ENCODE measurements at regions not wholly inside any gene's neighbourhood (a gene's known extent, or its start where the extent isn't known, plus 50 kb on each side); places are given as distances from the start of the nearest gene placed in this dataset.

DNA sequence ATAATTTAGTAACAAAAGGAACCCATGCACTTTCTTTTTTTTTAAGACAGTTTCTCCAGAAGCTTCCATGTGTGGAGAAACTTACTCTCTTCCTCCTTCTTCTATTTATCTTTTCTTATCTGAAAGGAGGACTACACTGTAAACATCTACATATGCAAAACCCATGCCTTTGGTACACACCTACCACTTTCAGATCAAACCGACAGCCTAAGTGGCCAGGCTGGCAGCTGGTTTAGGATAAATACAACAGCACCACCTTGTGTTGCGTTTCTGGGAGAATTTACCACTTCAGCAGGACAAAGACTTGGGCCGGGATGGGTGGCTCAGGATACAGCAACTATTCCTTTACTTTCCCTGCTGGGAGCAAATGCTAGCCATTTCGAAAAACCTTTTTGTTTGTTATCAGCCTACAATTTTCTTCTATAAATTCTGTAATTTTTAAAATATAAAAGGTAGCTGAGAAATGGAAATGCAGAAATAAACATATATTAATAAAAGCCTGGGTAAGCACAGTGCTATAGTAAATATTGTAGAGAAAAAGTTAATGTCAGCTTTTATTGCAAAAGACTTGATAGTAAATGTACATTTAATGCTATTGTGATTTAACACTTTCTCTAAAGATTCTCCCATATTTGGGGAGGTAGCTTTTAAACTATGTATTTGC is 94.0 kb upstream of the RFC3 start:
- DNase-seq: peak; percentile 16 to 68 (median 35)

DNA sequence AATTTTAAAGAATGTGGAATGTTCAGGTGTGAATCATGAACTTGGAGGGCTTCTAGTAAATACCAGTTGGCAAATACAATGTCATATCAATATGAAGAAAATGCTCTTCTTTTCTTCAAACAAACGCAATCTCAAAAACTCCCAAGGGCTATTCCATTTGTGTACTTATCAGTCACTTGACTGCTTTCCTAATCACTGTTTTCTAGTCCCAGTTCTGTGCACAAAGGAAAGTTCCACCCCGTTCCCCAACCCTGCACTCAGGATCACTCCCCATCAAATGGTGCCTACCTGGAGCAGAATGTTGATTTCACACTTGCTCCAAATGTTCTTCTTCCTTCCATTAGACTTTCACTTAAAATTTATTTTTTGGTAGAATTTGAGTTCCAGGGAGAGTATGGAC is 92.6 kb upstream of the RFC3 start:
- DNase-seq: no peak

DNA sequence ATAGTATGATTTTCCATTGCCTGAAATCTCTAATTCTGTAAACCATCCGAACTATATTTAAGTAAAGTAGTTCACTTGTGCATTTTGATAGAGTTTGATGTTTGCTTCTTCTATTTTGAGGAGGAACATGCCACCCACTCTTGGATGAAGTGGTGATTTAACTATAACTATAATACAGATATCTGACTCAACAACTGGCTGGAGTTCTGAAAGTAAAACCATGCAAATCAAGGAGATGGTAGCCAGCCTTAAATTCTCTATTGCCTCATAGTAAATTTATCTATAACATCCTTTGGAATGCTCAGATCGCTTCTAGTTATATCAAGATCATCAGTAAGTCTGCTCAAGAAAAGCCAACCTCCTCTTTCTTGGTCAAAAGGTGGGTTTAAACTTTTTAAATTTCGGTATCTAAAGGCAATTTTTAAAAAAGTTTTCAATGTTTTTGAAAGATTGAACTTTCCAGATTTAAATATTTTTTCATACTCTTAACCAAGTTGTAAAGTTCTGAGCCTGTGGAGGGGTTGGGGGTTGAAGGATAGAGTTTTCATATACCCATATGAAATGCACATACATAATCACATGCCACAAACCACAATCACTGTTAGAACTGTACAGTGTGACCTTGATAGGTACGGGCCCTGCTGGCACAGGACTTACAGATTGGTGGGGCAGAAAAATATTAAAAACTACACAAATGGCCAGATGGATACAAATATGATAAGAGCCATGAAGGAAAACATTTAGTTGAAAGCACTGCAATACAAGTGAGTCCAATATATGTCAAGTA is 90.5 kb upstream of the RFC3 start:
- DNase-seq: no peak

DNA sequence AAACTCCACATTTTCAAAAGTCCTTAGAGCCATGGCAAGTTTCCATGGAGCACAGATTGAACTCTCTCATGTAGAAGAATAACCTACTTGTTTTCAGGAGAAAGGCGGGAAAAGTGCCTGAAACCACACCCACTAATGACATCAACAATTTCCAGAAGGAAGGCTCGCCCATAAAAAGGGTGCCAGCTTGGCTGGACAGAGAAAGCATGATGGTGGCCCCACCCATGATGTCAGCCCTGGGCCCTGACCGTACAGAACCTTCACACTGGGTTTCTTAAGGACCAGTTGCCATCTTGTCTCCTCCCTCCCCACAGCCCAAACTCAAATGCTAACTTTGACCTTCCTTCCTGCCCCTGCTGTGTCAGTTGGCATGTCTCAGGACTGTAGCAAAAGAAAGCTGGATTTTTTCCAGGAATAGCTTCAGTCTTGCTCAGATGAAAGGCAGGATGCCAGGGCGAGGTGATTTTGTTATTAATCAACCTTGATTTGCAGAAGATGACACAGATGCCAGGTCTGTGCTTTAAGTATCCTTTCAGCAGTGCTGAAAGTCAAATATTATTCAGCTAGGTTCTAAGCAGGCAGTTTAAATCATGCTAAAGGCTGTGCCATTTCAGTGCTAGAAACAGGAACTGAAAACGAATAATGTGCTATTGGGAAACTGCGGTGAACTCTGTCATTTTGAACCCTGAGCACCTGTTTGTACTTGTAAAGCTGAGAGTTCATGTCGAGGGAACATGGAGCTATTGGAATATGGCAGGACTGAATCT is 89.5 kb upstream of the RFC3 start:
- no peak for DNase-seq

DNA sequence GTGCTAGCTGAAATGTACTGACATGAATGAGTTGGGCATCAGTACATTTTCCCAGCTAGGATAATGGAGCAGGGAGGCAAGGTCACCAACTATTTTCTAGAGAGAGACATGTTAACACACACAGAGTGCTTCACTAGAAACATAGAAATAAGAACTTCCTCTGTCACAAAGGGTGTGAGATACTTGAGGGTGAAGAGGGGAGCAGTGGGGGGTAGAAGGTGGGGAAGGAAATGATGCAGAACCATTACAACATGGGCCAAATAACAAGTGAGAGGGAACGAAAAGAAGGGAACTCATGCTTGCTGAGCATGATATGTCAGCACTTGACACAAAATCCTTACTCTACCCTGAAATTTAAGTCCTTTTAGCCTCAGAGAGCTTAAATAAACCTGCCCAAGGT is 87.8 kb upstream of the RFC3 start:
- DNase-seq: no peak

DNA sequence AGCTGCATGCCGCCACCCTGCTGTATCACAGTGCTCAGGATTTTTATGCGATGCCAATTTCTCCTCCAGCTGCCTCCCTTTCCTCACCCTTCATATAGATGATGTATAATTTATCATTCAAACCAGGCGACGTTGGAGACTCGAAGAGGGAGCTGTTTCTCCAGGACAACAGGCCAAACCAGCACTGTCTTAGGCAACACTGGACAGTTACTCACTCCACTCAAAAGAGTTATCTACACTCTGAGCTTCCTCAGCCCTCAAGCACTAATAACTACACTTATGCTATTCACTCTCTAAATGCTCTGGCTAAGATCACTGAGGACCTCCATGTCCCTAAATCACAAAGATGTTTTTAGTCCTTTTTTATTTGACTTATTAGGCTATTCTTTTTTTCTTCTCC is 87.3 kb upstream of the RFC3 start:
- no peak for DNase-seq

DNA sequence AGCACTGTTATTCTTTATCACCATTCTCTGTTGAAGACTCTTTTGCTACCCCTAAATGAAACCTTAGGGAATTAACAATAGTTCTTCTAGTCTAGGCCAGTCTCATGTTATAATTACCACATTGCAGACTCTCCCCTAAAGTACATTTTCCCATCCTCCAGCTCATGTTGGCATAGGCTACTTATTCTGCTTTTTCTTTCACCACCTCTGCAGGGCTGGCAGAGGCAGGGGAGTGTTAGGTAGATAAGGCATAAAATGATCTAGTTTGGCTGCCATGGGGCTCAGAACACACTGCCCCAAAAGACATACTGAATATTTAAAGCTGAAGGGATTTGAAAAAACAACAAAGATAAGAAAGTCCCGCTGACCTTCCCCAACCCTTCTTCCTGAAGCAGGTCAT is 82.7 kb upstream of the RFC3 start:
- DNase-seq: no peak

DNA sequence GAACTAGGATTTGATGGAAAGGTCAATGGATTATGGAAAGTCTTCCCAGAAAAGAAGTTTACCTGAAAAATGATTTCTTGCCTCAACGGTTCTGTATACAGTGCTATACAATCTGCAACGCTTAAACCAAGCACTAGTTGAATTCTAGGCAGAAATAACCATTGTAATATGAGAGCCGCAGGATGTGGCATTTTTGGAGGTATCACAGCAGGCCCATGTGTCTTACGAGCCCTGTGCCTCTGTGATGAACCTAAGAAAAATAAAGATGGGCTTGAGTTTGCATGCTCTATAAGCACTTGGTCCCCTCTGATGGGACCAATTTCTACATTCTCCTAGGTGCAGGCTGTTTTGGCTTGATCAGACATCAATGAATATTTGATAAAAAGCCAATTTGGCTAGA is 78.7 kb upstream of the RFC3 start:
- DNase-seq: no peak

DNA sequence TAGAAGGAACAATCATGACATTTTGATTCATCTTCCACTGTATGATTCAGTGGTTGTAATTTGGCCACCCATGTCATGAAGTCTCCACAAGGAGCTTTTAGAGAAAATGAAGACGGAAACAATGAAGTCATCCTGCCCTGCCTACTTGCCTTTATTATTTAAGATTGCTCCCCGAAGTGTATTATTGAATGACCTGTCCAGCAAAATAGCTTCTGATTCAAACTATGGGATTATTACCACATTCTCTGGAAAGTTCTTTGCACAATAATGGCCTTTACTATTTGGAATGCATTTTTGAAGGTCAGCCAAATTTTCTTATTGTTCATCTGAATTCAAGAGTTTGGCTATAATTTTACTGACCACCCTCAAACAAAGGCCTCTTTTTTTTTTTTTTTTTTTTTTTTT is 77.8 kb upstream of the RFC3 start:
- no peak for DNase-seq

DNA sequence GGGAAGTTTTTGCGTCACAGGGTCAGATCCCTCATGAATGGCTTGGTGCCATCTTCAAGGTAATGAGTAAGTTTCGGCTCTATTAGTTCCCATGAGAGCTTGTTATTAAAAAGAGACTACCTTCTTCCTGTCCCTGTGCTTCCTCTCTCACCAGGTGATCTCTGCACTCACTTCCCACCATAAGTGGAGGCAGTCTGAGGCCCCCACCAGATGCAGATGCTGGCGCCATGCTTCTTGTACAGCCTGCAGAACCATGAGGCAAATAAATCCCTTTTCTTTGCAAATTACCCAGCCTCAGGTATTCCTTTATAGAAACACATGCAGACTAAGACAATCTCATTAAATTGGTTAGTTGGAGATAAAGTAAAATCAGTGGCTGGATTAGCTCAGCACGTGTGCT is 75.6 kb upstream of the RFC3 start:
- no peak for DNase-seq

DNA sequence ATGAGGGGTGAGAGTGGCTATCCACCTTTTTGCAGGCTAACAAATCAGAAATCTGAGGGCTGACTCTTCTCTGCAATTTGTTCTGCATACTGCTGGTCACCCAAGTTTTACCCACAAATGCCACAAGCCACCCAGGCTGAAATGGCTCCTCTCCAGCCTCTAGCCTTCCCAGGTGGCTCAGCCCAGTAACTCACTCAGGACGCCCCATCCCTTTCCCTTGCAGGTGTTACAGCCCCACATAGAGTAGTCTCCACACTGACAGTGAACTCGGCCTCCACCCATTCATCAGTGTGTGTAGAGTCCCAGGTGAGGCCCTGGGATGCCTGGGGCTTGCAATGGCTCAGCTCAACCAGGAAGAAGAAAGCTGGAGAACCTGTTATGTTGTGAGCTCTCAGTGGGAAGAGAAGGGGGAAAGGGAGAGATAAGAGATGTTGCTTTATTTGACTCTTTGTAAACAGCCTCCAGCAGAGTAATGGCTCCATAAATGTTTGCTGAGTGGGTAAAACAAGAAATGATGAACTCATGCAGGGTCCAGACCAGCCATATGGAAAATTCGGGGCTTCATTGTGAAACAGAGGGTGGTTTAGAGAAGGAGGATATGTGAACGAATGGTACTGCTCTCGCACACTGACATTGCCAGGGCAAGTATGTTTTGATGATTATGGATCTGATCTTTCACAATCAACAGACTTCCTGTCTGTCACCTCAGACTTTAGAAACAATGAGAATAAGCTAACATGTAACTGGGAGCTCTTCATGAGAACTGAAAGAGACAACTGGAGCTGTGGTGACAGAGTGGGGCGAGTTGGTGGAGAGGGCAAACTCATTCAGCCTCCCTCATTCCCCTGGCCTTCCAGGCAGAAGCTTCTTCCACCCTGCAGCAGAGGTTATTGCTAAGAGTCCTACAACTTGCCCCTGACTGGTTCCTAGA is 74.2 kb upstream of the RFC3 start:
- peak in 2 of 6 experiments; percentile 16 to 34 for DNase-seq

DNA sequence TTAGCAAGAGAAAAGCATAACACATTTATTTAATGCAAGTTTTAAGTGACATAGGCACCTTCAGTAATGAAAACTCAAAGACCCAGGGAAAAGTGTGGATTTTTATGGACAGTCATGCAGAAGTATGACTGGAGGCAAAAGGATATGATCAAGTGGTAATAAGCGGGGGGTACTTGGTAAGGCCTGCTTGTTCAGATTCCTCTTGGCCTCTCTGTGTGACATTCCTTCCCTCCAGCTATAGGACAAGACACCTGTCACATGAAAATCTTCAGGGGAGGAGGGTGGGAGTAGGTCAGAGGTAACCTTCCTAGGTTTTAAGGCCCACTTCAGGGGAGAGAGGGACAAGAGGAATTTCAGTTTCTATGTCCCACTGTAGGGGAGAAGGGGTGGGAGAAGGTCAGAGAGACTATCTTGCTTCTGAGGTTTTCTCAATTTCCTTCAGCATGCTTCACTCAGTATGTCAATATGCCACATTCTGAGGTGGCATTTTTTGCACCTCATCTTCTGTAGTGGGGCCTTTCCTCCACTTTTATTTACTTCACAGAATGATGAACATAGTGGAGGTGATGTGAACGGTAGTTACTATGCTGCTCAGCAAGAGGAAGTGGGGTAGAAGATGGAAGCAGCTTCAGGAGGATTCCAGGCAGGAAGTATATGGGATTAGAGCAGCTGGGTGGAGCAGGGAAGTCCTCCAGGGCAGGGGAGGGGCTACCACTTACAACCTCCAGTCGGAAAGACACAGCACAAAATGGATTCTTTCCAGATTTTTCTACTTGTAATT is 73.2 kb upstream of the RFC3 start:
- no peak for DNase-seq

DNA sequence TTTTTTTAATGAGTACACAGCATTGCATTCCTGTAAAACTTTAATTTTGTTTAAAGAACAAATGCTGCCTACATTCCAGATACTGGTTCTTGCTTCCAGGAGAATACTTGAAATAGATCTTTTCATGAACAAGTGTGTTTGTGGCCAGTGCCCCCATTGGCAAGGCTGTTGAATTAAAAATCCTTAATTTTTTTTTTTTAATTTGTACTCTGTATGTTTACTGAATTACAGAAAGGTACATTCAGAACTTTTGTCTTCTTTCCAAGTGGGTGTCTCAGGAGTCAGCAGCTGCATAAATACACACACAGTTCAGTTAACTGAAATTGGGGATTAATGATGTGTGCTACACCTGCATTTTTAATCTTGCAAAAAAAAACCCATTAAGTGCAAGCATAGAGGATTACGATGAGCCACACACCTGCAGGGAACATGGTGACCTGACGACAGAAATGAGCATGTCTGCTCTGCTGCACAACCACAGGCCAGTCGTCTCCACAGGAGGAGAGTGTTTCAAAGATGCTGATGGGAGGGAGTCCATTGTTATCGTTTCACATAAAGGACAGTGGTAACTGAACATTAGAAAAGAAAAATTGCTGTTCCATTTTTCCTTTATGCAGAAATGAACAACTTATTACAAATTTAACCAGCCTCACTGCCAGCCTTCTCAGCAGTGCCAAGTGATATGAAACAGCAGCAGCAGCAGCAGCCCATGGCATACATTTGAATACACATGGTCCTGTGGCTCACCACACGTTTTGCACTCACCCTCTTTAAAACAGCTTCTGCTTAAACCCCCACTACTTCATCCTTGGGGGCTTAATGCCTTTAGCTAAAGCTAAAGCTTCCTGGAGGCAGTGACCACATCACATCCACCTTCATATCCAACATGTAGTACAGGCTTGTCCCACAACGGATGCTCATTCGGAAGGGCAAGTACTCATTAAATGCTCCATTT is 72.3 kb upstream of the RFC3 start:
- DNase-seq: no peak

DNA sequence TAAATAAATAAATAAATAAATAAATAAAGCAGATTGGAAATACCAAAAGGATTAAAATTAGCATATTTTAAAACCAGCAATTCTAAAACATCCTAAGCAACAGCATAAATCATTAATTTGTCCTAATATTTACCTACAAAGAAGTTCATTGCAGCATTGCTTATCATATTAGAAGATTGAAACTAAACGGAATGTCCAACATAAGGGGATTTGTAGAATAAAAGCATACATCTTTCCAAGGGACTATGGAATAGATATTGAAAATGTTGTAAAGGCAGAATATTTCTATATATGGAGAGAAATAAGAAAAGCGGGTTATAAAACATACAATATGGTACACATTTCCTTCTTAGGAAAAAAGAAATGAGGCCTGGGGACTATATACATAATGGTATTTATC is 71.1 kb upstream of the RFC3 start:
- no peak for DNase-seq

DNA sequence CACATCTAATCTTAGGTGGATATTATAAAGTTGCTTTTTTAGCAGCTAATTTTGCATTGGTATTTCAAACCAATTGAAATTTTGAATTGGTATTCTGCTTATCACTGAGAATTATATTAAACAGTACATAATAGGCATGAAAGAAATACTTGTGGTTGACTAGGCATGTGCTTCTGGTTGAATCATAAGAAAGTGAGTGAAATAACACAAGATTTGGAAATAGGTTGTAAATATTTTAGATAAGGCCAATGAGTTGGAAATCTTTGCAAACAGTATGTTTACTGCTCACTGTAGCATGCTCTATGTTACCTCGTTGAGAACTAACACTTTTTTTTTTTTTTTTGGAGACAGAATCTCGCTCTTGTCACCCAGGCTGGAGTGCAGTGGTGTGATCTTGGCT is 66.8 kb upstream of the RFC3 start:
- no peak for DNase-seq

DNA sequence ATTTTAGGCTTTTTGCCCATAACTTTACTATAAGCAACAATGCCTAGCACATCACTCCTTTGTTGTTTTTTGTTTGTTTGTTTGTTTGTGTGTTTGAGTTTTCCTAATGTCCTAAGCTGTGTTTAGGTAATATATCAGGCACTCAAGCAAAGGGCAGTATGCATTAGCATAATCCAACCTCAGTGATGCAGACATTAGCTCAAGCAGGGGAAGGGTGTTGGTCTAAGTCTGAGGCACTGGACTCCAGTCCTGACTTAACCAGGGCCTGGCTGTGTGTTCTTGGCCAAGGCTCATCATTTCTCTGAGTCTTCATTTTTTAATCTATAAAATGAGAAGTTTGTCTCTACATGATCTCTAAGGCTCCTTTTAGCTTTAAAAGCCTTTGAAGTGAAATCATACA is 65.9 kb upstream of the RFC3 start:
- DNase-seq: no peak

DNA sequence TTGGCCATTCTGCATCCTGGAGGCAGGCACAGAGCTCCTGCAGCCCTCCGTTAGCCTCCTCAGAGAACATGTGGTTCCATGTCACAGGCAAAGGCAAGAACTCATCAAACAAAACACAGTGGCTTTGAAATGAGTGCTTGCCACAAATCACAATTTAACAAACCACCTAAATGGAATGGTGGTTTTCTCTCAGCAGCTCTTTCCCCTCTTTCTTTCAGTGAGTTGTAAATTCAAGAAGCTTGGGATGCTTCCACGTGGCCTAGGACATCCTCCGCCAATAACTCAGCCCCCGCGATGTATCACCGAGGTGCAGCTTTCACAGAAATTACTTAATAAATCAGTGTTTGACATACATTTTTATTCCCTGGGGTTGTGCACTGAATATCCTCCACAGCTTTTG is 65.4 kb upstream of the RFC3 start:
- no peak for DNase-seq

DNA sequence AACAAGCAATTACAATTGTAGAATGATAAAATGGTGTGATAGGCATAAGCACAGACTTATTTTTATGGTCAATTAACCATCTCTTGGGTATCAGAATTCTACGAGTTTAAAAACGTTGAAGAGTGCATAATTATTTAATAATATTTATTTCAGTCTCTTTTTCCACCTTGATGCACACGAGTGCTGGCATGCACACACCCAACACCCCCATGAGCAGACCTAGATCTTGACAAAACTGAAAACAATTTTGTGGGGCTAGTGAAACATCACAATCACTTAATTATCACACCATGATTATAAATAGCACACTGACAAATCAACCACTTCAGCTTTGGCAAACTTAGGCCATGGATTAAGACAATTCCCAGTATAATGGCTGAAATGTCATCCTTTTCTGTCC is 61.0 kb upstream of the RFC3 start:
- no peak for DNase-seq

DNA sequence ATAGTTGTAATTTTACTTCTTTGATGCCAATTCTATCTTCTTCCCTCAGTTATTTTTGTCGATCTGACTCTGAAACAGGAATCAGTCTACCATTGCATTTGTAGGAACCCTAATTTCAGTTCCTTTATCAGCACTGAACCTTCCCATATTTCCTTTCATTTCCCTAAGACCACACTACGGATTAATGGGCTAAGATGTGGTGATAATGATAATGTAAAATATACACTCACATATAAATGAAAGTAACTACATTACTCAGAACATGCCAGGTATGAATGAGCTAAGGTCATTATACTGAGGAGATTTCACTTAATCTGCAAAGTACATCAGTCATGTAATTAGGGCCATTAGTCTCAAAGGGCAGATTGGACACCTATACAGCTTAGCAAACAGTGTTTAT is 60.2 kb upstream of the RFC3 start:
- no peak for DNase-seq

DNA sequence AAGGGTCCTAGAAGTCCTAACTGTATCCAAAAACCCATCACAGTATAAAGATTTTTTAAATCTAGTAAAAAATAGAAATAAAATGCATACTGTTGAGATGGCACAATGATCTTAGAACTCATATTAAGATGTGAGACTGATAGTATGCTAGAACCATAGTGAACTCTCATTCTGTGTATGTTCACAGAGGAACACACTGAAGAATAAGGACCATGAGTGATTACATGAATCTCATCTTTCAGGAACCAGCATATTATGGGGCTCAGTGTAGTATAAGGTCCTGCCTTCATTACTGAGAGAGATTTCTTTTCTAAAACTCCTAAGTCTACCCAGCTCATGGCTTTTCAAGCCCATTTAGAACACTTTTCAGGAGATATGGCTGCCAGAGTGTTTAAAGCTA is 59.8 kb upstream of the RFC3 start:
- DNase-seq: no peak

DNA sequence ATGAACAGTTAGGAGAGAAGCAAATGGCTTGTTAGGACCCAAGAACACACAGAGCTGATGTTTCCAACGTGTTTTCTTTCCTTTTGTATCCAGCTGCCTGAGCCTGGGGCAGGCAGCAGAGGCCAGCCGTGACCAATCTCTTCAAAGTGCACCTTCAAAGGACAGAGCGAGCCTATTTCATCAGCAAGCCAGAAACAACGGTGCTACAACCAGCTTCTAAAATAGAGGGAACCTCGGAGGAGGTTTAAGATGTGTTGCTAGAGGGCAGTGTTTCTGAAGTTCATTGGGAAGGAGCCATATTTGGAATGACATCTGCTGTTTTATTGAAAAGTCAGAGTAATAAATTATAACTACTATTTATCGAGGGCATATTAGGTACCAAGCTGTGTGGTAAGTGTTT is 56.2 kb upstream of the RFC3 start:
- DNase-seq: no peak
